ENCODE measurements at regions not wholly inside any gene's neighbourhood (a gene's known extent, or its start where the extent isn't known, plus 50 kb on each side); places are given as distances from the start of the nearest gene placed in this dataset.

DNA sequence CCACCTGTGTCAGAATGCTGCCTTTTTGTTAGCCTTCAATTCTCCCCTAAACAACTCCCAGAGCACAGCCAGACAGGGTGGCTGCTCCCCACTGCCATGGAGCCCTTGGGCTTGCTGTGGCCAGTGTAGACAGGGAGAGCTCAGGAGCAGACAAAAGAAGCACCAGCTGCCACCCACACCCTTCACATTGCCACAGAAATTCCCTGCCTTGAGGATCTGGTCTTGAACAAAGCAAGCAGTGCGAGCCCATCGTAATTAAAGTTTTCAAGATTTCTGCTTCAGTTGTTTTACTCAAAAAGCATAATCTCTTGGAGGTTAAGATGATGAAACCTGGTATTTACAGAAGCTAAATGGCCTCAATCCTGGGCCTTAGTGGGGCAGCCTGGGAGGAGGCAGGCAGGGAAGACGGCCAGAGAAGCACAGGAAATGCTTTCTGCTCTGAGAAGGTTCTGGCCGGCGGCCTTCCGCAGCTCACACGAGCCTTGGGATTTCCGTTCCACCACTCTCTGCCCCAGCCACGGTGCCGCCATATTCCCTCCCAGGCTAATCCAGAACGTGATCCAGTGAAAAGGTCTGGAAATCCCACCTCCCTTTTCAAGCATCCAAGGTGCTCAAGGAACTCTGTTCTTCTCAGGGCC, 535.2 kb downstream of the BCL11B start:
- no peak for TF ChIP-seq SPI1 (IDR thresholded peaks at IDR 0.05; ENCODE audit: borderline replicate concordance, low read depth)
- TF ChIP-seq, protein P1, sequence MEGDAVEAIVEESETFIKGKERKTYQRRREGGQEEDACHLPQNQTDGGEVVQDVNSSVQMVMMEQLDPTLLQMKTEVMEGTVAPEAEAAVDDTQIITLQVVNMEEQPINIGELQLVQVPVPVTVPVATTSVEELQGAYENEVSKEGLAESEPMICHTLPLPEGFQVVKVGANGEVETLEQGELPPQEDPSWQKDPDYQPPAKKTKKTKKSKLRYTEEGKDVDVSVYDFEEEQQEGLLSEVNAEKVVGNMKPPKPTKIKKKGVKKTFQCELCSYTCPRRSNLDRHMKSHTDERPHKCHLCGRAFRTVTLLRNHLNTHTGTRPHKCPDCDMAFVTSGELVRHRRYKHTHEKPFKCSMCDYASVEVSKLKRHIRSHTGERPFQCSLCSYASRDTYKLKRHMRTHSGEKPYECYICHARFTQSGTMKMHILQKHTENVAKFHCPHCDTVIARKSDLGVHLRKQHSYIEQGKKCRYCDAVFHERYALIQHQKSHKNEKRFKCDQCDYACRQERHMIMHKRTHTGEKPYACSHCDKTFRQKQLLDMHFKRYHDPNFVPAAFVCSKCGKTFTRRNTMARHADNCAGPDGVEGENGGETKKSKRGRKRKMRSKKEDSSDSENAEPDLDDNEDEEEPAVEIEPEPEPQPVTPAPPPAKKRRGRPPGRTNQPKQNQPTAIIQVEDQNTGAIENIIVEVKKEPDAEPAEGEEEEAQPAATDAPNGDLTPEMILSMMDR (IDR thresholded peaks at IDR 0.05; ENCODE audit: insufficient read depth, low read length) = no peak
